ENCODE measurements at regions not wholly inside any gene's neighbourhood (a gene's known extent, or its start where the extent isn't known, plus 50 kb on each side); places are given as distances from the start of the nearest gene placed in this dataset.

DNA sequence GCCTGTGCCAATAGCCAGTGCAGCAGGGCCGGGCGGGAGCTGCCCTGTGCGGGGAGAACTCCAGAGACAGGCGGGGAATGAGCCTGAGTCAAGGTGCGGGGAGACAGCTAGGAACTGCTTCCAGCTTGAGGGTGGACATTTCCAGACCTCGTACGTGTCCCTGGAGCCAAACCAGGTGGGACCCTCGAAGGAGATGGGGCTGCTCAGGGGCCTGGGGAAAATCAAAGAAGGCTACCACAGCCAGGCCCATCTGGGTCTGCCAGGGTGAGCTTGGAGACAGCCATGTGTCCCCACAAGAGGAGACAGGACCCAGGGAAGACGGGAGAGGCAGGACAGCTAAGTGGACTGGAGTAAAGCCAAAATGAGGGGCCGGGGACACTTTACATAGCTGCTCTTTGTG, 504.9 kb upstream of the MGMT start:
- no peaks in the 10 kb centered on the region for H3K9me3 ChIP-seq (ENCODE audit: low read length)
- no peaks in the 10 kb centered on the region for H4K20me1 ChIP-seq (ENCODE audit: insufficient read depth)
- H3K9me2 ChIP-seq (ENCODE audit: insufficient read depth, low read length) = no peaks in the 10 kb centered on the region
- H3K79me2 ChIP-seq (replicated peaks; ENCODE audit: insufficient read depth, low read length) = no peaks in the 10 kb centered on the region
- H3K36me3 ChIP-seq (ENCODE audit: insufficient read depth, low read length) = no peaks in the 10 kb centered on the region
- H3F3A ChIP-seq (ENCODE audit: insufficient read depth, low read length, poor library complexity, severe bottlenecking) = no peaks in the 10 kb centered on the region
- no peak overlapping the region for H3K4me2 ChIP-seq (ENCODE audit: low read length)
- no peak overlapping the region for H3K4me3 ChIP-seq (ENCODE audit: low read length)
- no peaks in the 10 kb centered on the region for H3K27me3 ChIP-seq (ENCODE audit: insufficient read depth, low read depth, low read length)
- H3K9ac ChIP-seq (ENCODE audit: low read length) = peak overlapping the region; percentile 17
- TF ChIP-seq RAD21 (conservative IDR thresholded peaks at IDR 0.05) = no peak
- TF ChIP-seq EP300 (conservative IDR thresholded peaks at IDR 0.05; ENCODE audit: poor library complexity, severe bottlenecking) = no peak
- no peak for TF ChIP-seq EZH2 (IDR thresholded peaks at IDR 0.05; ENCODE audit: borderline replicate concordance, insufficient read depth, low read length, poor library complexity, severe bottlenecking)
- TF ChIP-seq TAF1 (IDR thresholded peaks at IDR 0.05; ENCODE audit: low read depth) = no peak
- no peak for TF ChIP-seq SMC3 (conservative IDR thresholded peaks at IDR 0.05; ENCODE audit: poor library complexity)
- TF ChIP-seq, protein P1, sequence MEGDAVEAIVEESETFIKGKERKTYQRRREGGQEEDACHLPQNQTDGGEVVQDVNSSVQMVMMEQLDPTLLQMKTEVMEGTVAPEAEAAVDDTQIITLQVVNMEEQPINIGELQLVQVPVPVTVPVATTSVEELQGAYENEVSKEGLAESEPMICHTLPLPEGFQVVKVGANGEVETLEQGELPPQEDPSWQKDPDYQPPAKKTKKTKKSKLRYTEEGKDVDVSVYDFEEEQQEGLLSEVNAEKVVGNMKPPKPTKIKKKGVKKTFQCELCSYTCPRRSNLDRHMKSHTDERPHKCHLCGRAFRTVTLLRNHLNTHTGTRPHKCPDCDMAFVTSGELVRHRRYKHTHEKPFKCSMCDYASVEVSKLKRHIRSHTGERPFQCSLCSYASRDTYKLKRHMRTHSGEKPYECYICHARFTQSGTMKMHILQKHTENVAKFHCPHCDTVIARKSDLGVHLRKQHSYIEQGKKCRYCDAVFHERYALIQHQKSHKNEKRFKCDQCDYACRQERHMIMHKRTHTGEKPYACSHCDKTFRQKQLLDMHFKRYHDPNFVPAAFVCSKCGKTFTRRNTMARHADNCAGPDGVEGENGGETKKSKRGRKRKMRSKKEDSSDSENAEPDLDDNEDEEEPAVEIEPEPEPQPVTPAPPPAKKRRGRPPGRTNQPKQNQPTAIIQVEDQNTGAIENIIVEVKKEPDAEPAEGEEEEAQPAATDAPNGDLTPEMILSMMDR (IDR thresholded peaks at IDR 0.05; ENCODE audit: poor library complexity, severe bottlenecking) = no peak
- no peak for TF ChIP-seq MXI1 (conservative IDR thresholded peaks at IDR 0.05; ENCODE audit: poor library complexity, severe bottlenecking)
- no peak for TF ChIP-seq REST (IDR thresholded peaks at IDR 0.05; ENCODE audit: borderline replicate concordance)
- no peak for TF ChIP-seq POLR2AphosphoS5 (IDR thresholded peaks at IDR 0.05)
- no peak overlapping the region for H2AFZ ChIP-seq (ENCODE audit: low read depth, low read length)
- H3K27ac ChIP-seq (ENCODE audit: low read length) = no peak overlapping the region

GRCh38 chr10:128963211-128964099, 503.6 kb upstream of the MGMT start:
- H3K79me2 ChIP-seq (replicated peaks; ENCODE audit: insufficient read depth, low read length) = no peaks in the 10 kb centered on the region
- H3F3A ChIP-seq (ENCODE audit: insufficient read depth, low read length, poor library complexity, severe bottlenecking) = no peaks in the 10 kb centered on the region
- peak overlapping the region; percentile 3 for H3K4me2 ChIP-seq (ENCODE audit: low read length)
- H3K27ac ChIP-seq (ENCODE audit: low read length) = peak overlapping the region; percentile 28
- no peak overlapping the region for H2AFZ ChIP-seq (ENCODE audit: low read depth, low read length)
- no peaks in the 10 kb centered on the region for H4K20me1 ChIP-seq (ENCODE audit: insufficient read depth)
- no peaks in the 10 kb centered on the region for H3K9me3 ChIP-seq (ENCODE audit: low read length)
- TF ChIP-seq SMC3 (conservative IDR thresholded peaks at IDR 0.05; ENCODE audit: poor library complexity) (peak; percentile 29), TAF1 (IDR thresholded peaks at IDR 0.05; ENCODE audit: low read depth) (no peak), EP300 (conservative IDR thresholded peaks at IDR 0.05; ENCODE audit: poor library complexity, severe bottlenecking) (peak; percentile 16), POLR2AphosphoS5 (IDR thresholded peaks at IDR 0.05) (no peak), EZH2 (IDR thresholded peaks at IDR 0.05; ENCODE audit: borderline replicate concordance, insufficient read depth, low read length, poor library complexity, severe bottlenecking) (no peak), MXI1 (conservative IDR thresholded peaks at IDR 0.05; ENCODE audit: poor library complexity, severe bottlenecking) (no peak), REST (IDR thresholded peaks at IDR 0.05; ENCODE audit: borderline replicate concordance) (peak; percentile 41), RAD21 (conservative IDR thresholded peaks at IDR 0.05) (peak; percentile 38)
- TF ChIP-seq, protein P1 (IDR thresholded peaks at IDR 0.05; ENCODE audit: poor library complexity, severe bottlenecking) = peak; percentile 24
- H3K36me3 ChIP-seq (ENCODE audit: insufficient read depth, low read length) = no peaks in the 10 kb centered on the region
- no peaks in the 10 kb centered on the region for H3K27me3 ChIP-seq (ENCODE audit: insufficient read depth, low read depth, low read length)
- H3K9ac ChIP-seq (ENCODE audit: low read length) = no peak overlapping the region
- no peaks in the 10 kb centered on the region for H3K9me2 ChIP-seq (ENCODE audit: insufficient read depth, low read length)
- peak overlapping the region; percentile 23 for H3K4me3 ChIP-seq (ENCODE audit: low read length)
